ENCODE measurements at regions not wholly inside any gene's neighbourhood (a gene's known extent, or its start where the extent isn't known, plus 50 kb on each side); places are given as distances from the start of the nearest gene placed in this dataset.

DNA sequence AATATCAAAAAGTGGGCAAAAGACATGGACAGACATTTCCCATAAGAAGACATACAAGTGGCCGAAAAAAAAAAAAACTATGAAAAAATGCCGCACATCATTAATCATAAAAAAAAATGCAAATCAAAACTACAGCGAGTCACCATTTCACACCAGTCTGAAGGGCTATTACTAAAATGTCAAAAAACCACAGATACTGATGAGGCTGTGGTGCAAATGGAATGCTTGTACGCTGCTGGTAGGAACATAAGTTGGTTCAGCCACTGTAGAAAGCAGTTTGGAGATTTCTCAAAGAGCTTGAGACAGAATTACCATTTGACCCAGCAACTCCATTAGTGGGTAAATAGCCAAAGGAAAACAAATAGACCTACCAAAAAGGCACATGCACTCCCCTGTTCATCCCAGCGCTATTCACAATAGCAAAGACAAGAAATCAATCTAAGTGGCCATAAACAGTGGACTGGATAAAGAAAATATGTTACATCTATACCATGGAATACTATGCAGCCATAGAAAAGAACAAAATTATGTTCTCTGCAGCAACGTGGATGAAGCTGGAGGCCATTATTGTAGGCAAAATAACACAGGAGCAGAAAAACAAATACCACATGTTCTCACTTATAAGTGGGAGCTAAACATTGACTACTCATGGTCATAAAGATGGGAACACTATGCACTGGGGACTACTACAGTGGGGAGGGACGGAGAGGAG, 110.6 kb upstream of the BOD1 start:
- ChIA-PET CTCF (no interaction called here), POLR2A (ENCODE audit: unreplicated experiment) (no interaction called here)
- Histone ChIP-seq H4K8ac (ENCODE audit: low read depth in 2 of 2, low read length in 2 of 2) (no peak overlapping the region), H2AFZ (replicated peaks; ENCODE audit: low read length, poor library complexity) (no peak overlapping the region), H3K4ac (ENCODE audit: low read depth, low read length) (no peak overlapping the region), H2BK20ac (ENCODE audit: low read depth, low read length) (no peak overlapping the region), H3K4me3 (ENCODE audit: insufficient read depth, low read depth, low read length) (no peak overlapping the region), H4K20me1 (ENCODE audit: insufficient read depth, low read length) (no peaks in the 10 kb centered on the region), H2AK5ac (ENCODE audit: low read depth, low read length) (no peak overlapping the region), H3K14ac (replicated peaks; ENCODE audit: low read depth, low read length) (no peak overlapping the region), H3K4me1 (ENCODE audit: control insufficient read depth, insufficient read depth, low read length) (no peaks in the 10 kb centered on the region), H3K23ac (ENCODE audit: low read depth, low read length) (no peak overlapping the region), H4K5ac (ENCODE audit: low read depth, low read length) (no peak overlapping the region), H3K36me3 (ENCODE audit: control insufficient read depth, insufficient read depth, low read length) (no peaks in the 10 kb centered on the region), H2BK5ac (ENCODE audit: low read depth, low read length, poor library complexity, severe bottlenecking) (no peak overlapping the region), H2BK15ac (ENCODE audit: low read depth, low read length) (no peak overlapping the region), H3K79me1 (ENCODE audit: low read depth in 1 of 2, low read length in 2 of 2) (no peaks in the 10 kb centered on the region), H3K9me1 (ENCODE audit: insufficient read depth, low read length) (no peaks in the 10 kb centered on the region), H4K91ac (ENCODE audit: insufficient read depth, low read depth, low read length) (no peak overlapping the region), H2BK120ac (ENCODE audit: low read depth, low read length) (no peak overlapping the region), H2AK9ac (replicated peaks; ENCODE audit: low read depth, low read length, poor library complexity) (no peak overlapping the region), H3K9me3 (ENCODE audit: control insufficient read depth, insufficient read depth, low read length) (peaks cover 2% of the 10 kb centered on the region; the same call in 1 of the 2 replicates), H3K18ac (ENCODE audit: low read depth, low read length) (no peak overlapping the region), H3K27me3 (ENCODE audit: control insufficient read depth, insufficient read depth, low read length) (peaks cover 13% of the 10 kb centered on the region), H3K27ac (ENCODE audit: insufficient read depth, low read length) (no peak overlapping the region), H3K56ac (ENCODE audit: extremely low read depth, insufficient read depth, low read length) (no peak overlapping the region), H3K4me2 (ENCODE audit: low read depth, low read length) (no peak overlapping the region), H3K9ac (ENCODE audit: low read depth, low read length) (no peak overlapping the region)
- dilution Hi-C loops (cut with HindIII; ENCODE audit: low sequenced_read_pairs, unreplicated experiment) (no loop called here), intact Hi-C loops (cut with micrococcal nuclease) (no loop called here), in situ Hi-C loops (cut with MboI; ENCODE audit: low sequenced_read_pairs) (no loop called here)
- no TSS peak for BruUV-seq (replicated peaks)
- WGBS, 2 experiments (ENCODE audit: extremely low coverage in 2 of 2, insufficient read length in 1 of 2) = no CpG with 5 or more reads among the region's 7 CpGs
- TF ChIP-seq MAZ (IDR thresholded peaks at IDR 0.05; ENCODE audit: borderline replicate concordance, low read depth, low read length) (no peak), RAD21 (IDR thresholded peaks at IDR 0.05; ENCODE audit: low read length) (no peak), ELK1 (IDR thresholded peaks at IDR 0.05; ENCODE audit: borderline replicate concordance, low read depth, low read length) (no peak), SMC3 (IDR thresholded peaks at IDR 0.05; ENCODE audit: low read depth, low read length) (no peak), RCOR1 (IDR thresholded peaks at IDR 0.05; ENCODE audit: insufficient replicate concordance, low read length) (no peak), POLR2A (IDR thresholded peaks at IDR 0.05; ENCODE audit: low read depth, low read length) (no peak), CEBPB (IDR thresholded peaks at IDR 0.05; ENCODE audit: low read depth, low read length) (no peak), MXI1 (IDR thresholded peaks at IDR 0.05; ENCODE audit: borderline replicate concordance, low read depth, low read length) (no peak)
- ATAC-seq (ENCODE audit: low read depth) (no peak), DNase-seq (no peak)
